H1 (cell line): ENCODE measurements at regions not wholly inside any gene's neighbourhood (a gene's known extent, or its start where the extent isn't known, plus 50 kb on each side); places are given as distances from the start of the nearest gene placed in this dataset.

Experiments
- CTCF ChIA-PET: fragments of 300-600 bp; sonication (Branson Sonifier 250); formaldehyde crosslinking; loops from one replicate; lab custom pipeline; 2021; ENCODE audit not compliant: partially characterized antibody; lab: Charles Lee
- POLR2A ChIA-PET: fragments of 300-600 bp; sonication (Branson Sonifier 250); formaldehyde crosslinking; loops from one replicate; lab custom pipeline; 2021; ENCODE audit warnings: inconsistent platforms; ENCODE audit not compliant: partially characterized antibody; lab: Charles Lee
- DNase-seq, 2 experiments: peaks; one replicate each; pipeline versions ENCODE4 v3.0.0 to v3.0.0-alpha.2; 2010 to 2022; ENCODE audit warnings: low spot score in 2 of 2, low read depth in 1 of 2, mixed read lengths in 1 of 2
- FAIRE-seq: peaks from 2 replicates; lab custom pipeline; 2011; peaks lifted over from hg19 to GRCh38; lab: Jason Lieb, UNC
- H2AFZ ChIP-seq: 2 replicates; pipeline ENCODE4 v1.8.1; 2012; ENCODE audit warnings: low read length, inconsistent platforms
- H2AK5ac ChIP-seq: 2 replicates; pipeline ENCODE4 v1.6.1; 2013; ENCODE audit warnings: low read depth, low read length
- H2BK120ac ChIP-seq: replicated peaks from 2 replicates; pipeline ENCODE3; 2013; ENCODE audit warnings: low read depth, low read length, inconsistent platforms
- H2BK12ac ChIP-seq: 2 replicates; pipeline ENCODE4 v1.6.1; 2013; ENCODE audit warnings: low read depth, low read length
- H2BK15ac ChIP-seq: 2 replicates; pipeline ENCODE4 v1.6.1; 2013; ENCODE audit warnings: low read length
- H2BK20ac ChIP-seq: 2 replicates; pipeline ENCODE4 v1.6.1; 2013; ENCODE audit warnings: low read length
- H2BK5ac ChIP-seq: 2 replicates; pipeline ENCODE4 v1.6.1; 2013; ENCODE audit warnings: low read depth, low read length
- H3K14ac ChIP-seq: 2 replicates; pipeline ENCODE4 v1.6.1; 2013; ENCODE audit warnings: inconsistent platforms; ENCODE audit not compliant: insufficient read length
- H3K18ac ChIP-seq: 2 replicates; pipeline ENCODE4 v1.6.1; 2013; ENCODE audit warnings: low read length; ENCODE audit errors: extremely low read depth
- H3K23ac ChIP-seq: 2 replicates; pipeline ENCODE4 v1.6.1; 2013; ENCODE audit warnings: inconsistent platforms; ENCODE audit not compliant: insufficient read length
- H3K23me2 ChIP-seq: 2 replicates; pipeline ENCODE4 v1.6.1; 2013; ENCODE audit warnings: low read depth, low read length
- H3K27ac ChIP-seq: 2 replicates; pipeline ENCODE4 v1.6.1; 2011; ENCODE audit warnings: low read depth, low read length, inconsistent platforms
- H3K27me3 ChIP-seq, 4 experiments: replicated peaks in 1 of 4; 1 replicate in 1 of 4; 2 replicates in 3 of 4; pipeline versions ENCODE4 v1.6.1 to v1.8.1; 2011 to 2013; ENCODE audit warnings: low read length in 3 of 4, mild to moderate bottlenecking in 3 of 4, inconsistent platforms in 2 of 4, mixed read lengths in 2 of 4, moderate library complexity in 1 of 4; ENCODE audit not compliant: control insufficient read depth in 3 of 4, insufficient read depth in 3 of 4; ENCODE audit errors: extremely low read depth in 1 of 4
- H3K36me3 ChIP-seq, 4 experiments: 2 replicates each; pipeline versions ENCODE4 v1.6.1 to v1.8.1; 2011 to 2013; ENCODE audit warnings: mild to moderate bottlenecking in 4 of 4, low read length in 3 of 4, moderate library complexity in 2 of 4, control low read depth in 1 of 4, inconsistent platforms in 1 of 4; ENCODE audit not compliant: insufficient read depth in 4 of 4, control insufficient read depth in 2 of 4
- H3K4ac ChIP-seq: replicated peaks from 2 replicates; pipeline ENCODE3; 2013; ENCODE audit warnings: low read length, low read depth, mixed read lengths, inconsistent platforms; ENCODE audit not compliant: insufficient read length
- H3K4me1 ChIP-seq, 4 experiments: replicated peaks in 1 of 4; 1 replicate in 1 of 4; 2 replicates in 3 of 4; pipeline versions ENCODE4 v1.6.1 to v1.8.1; 2011 to 2013; ENCODE audit warnings: low read length in 3 of 4, inconsistent platforms in 2 of 4, mixed read lengths in 1 of 4; ENCODE audit not compliant: insufficient read depth in 4 of 4, control insufficient read depth in 3 of 4
- H3K4me2 ChIP-seq, 2 experiments: 2 replicates each; pipeline versions ENCODE4 v1.6.1 to v1.8.1; 2011 to 2013; ENCODE audit warnings: low read depth in 2 of 2, low read length in 2 of 2, control low read depth in 1 of 2, inconsistent platforms in 1 of 2, mild to moderate bottlenecking in 1 of 2; ENCODE audit not compliant: insufficient read depth in 1 of 2
- H3K4me3 ChIP-seq, 4 experiments: fragments of 200-600, 300-600 bp in 1 of 4; sonication (generic), shearing (Covaris generic), sonication (Bioruptor Twin) in 1 of 4; 2 replicates each; pipeline versions ENCODE4 v1.5.1 to v1.8.1; 2011 to 2016; ENCODE audit warnings: low read length in 4 of 4, low read depth in 3 of 4, control low read depth in 2 of 4, inconsistent platforms in 2 of 4, mild to moderate bottlenecking in 2 of 4, mixed read lengths in 1 of 4, moderate library complexity in 1 of 4; ENCODE audit not compliant: insufficient read depth in 2 of 4; ENCODE audit errors: extremely low read depth in 1 of 4
- H3K56ac ChIP-seq: replicated peaks from 2 replicates; pipeline ENCODE3; 2013; ENCODE audit warnings: low read depth, mild to moderate bottlenecking, mixed read lengths, low read length, inconsistent platforms; ENCODE audit not compliant: insufficient read length
- H3K79me1 ChIP-seq: 2 replicates; pipeline ENCODE4 v1.6.1; 2013; ENCODE audit warnings: low read depth, low read length, control low read depth
- H3K79me2 ChIP-seq, 2 experiments: 2 replicates each; pipeline versions ENCODE4 v1.6.1 to v1.8.1; 2012 to 2013; ENCODE audit warnings: low read length in 2 of 2, mild to moderate bottlenecking in 2 of 2, inconsistent platforms in 1 of 2; ENCODE audit not compliant: insufficient read depth in 2 of 2, control insufficient read depth in 1 of 2
- H3K9ac ChIP-seq, 4 experiments: replicated peaks in 1 of 4; 1 replicate in 1 of 4; 2 replicates in 3 of 4; pipeline versions ENCODE4 v1.6.1 to v1.8.1; 2011 to 2013; ENCODE audit warnings: low read depth in 3 of 4, low read length in 3 of 4, control low read depth in 2 of 4, mild to moderate bottlenecking in 2 of 4, moderate library complexity in 2 of 4, inconsistent platforms in 1 of 4; ENCODE audit errors: extremely low read depth in 1 of 4
- H3K9me3 ChIP-seq, 2 experiments: 2 replicates each; pipeline versions ENCODE4 v1.6.1 to v1.8.1; 2012 to 2013; ENCODE audit warnings: mild to moderate bottlenecking in 2 of 2, moderate library complexity in 2 of 2, control low read depth in 1 of 2, inconsistent platforms in 1 of 2, low read depth in 1 of 2, low read length in 1 of 2, mixed read lengths in 1 of 2; ENCODE audit not compliant: insufficient read depth in 2 of 2
- H4K20me1 ChIP-seq, 2 experiments: replicated peaks in 1 of 2; 2 replicates each; pipeline versions ENCODE3 to v1.8.1; 2011 to 2013; ENCODE audit warnings: inconsistent platforms in 2 of 2, low read length in 2 of 2, mild to moderate bottlenecking in 1 of 2; ENCODE audit not compliant: insufficient read depth in 2 of 2, control insufficient read depth in 1 of 2
- H4K5ac ChIP-seq: 2 replicates; pipeline ENCODE4 v1.6.1; 2013; ENCODE audit warnings: low read length, low read depth, mixed read lengths, inconsistent platforms; ENCODE audit not compliant: insufficient read length
- H4K8ac ChIP-seq: 2 replicates; pipeline ENCODE4 v1.8.0; 2013; ENCODE audit warnings: mild to moderate bottlenecking, moderate library complexity, low read length, inconsistent platforms; ENCODE audit not compliant: insufficient read depth; ENCODE audit errors: extremely low read depth
- H4K91ac ChIP-seq: replicated peaks from 2 replicates; pipeline ENCODE3; 2013; ENCODE audit warnings: low read length, mixed read lengths, inconsistent platforms; ENCODE audit not compliant: insufficient read length
- CHD1 ChIP-seq: IDR thresholded peaks from 2 replicates; pipeline ENCODE4 v1.6.1; 2012; ENCODE audit warnings: low read depth, low read length, improper control_type of control experiment
- EGR1 ChIP-seq: IDR thresholded peaks from 2 replicates; pipeline ENCODE4 v1.6.1; 2011; ENCODE audit warnings: low read depth, low read length, borderline replicate concordance
- EZH2 ChIP-seq: fragments of 200-600 bp; sonication (generic); IDR thresholded peaks from 2 replicates; pipeline ENCODE4 v1.7.1; 2012; ENCODE audit warnings: low read depth, mild to moderate bottlenecking, moderate library complexity, low read length, inconsistent platforms; ENCODE audit not compliant: severe bottlenecking
- RNF2 ChIP-seq: fragments of 200-900, 300-1000 bp; sonication (generic); IDR thresholded peaks from 2 replicates; pipeline ENCODE4 v1.7.1; 2016; ENCODE audit warnings: borderline replicate concordance, low read depth, mild to moderate bottlenecking, antibody characterized with exemption, low read length; ENCODE audit not compliant: poor library complexity, severe bottlenecking; ENCODE audit errors: missing control alignments
- SP1 ChIP-seq: IDR thresholded peaks from 2 replicates; pipeline ENCODE4 v1.6.1; 2011; ENCODE audit warnings: low read depth, low read length
- SP4 ChIP-seq: IDR thresholded peaks from 2 replicates; pipeline ENCODE4 v1.6.1; 2012; ENCODE audit warnings: low read length, inconsistent platforms
- SUZ12 ChIP-seq: fragments of 200-600 bp; sonication (generic); IDR thresholded peaks from 2 replicates; pipeline ENCODE4 v1.6.1; 2012; ENCODE audit warnings: mild to moderate bottlenecking, inconsistent platforms, low read length, moderate library complexity, mixed read lengths
- TAF7 ChIP-seq: optimal IDR thresholded peaks from 2 replicates; pipeline ENCODE3; 2011; ENCODE audit warnings: low read depth, mild to moderate bottlenecking, inconsistent platforms, low read length, moderate library complexity, borderline replicate concordance
- WGBS, 2 experiments: shearing (Covaris generic) in 1 of 2; methylation state at CpG; one replicate each; pipeline versions ENCODE4 v1.1.6 to v1.1.7; 2013 to 2015; ENCODE audit warnings: low lambda C conversion rate in 2 of 2, mixed read lengths in 2 of 2, inconsistent platforms in 1 of 2, low coverage in 1 of 2, missing lambda C conversion rate in 1 of 2; ENCODE audit not compliant: insufficient replicate concordance in 2 of 2, insufficient coverage in 1 of 2, insufficient read length in 1 of 2; ENCODE audit errors: extremely low coverage in 1 of 2, missing lambda C conversion rate in 1 of 2; 5-methylcytosine and 5-hydroxymethylcytosine counted together

DNA sequence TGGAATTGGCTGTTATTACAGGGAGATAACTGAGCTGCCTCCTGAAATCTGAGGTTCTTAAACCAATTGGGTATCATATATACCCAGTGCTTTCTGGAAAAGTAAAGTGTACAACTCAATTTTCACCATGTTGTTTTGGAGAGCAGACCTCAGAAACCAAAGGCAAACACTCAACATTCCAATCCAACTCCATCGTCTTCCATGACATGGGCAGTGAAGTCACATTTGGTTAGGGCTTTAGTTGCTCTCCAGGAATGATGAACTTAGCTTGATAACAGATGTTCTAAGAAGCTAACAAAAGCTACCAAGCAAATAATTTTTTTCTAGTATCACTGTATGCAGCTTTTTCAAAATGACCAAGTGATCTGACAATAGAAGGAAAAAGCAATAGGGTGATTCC is 107.0 kb upstream of the SLC35G4 start:
- no peak for DNase-seq
- Histone ChIP-seq H3K23me2 (no peaks in the 10 kb centered on the region), H3K36me3 (no peaks in the 10 kb centered on the region), H3K4me1 (no peaks in the 10 kb centered on the region), H3K79me2 (no peaks in the 10 kb centered on the region), H2BK5ac (no peak overlapping the region), H3K27ac (no peak overlapping the region), H3K79me1 (no peaks in the 10 kb centered on the region), H3K23ac (no peak overlapping the region), H2BK12ac (no peak overlapping the region), H2BK20ac (no peak overlapping the region), H4K5ac (no peak overlapping the region), H3K27me3 (no peaks in the 10 kb centered on the region), H3K18ac (no peak overlapping the region), H2BK120ac (no peak overlapping the region), H3K9me3 (no peaks in the 10 kb centered on the region), H3K9ac (no peak overlapping the region), H2BK15ac (no peak overlapping the region), H3K4me3 (no peak overlapping the region), H4K20me1 (no peaks in the 10 kb centered on the region), H3K14ac (no peak overlapping the region), H4K91ac (no peak overlapping the region), H2AK5ac (no peak overlapping the region), H4K8ac (no peak overlapping the region), H3K4ac (no peak overlapping the region), H3K4me2 (no peak overlapping the region), H3K56ac (no peak overlapping the region), H2AFZ (no peak overlapping the region)
- WGBS, 2 experiments, result 91% methylated on average over 1 of the region's 1 CpG; no CpG with 5 or more reads in 1 of the 2 experiments
- CTCF ChIA-PET, result interaction anchor here (0.6 to 2.7 kb wide), 4 partner anchors 12 to 520 kb away, joined by 4 to 14 read pairs (median 5); no protein-coding TSS in a partner anchor
- no peak for TF ChIP-seq EGR1
- TF ChIP-seq RNF2, result no peak
- no peak for TF ChIP-seq SUZ12
- TF ChIP-seq CHD1, result no peak
- no peak for TF ChIP-seq SP4
- TF ChIP-seq EZH2, result no peak
- no peak for TF ChIP-seq TAF7
- no peak for TF ChIP-seq SP1
- POLR2A ChIA-PET, result no interaction called here
- FAIRE-seq, result no peak
